22Rv1 (cell line): ENCODE measurements at regions not wholly inside any gene's neighbourhood (a gene's known extent, or its start where the extent isn't known, plus 50 kb on each side); places are given as distances from the start of the nearest gene placed in this dataset.

Experiments used
- ZFX ChIP-seq: fragments of 450-650 bp; IDR thresholded peaks from 2 replicates; pipeline ENCODE4 v1.6.1; 2017; ENCODE audit warnings: antibody characterized with exemption, borderline replicate concordance
- TF ChIP-seq, protein P1 (sequence below): fragments of 450-650 bp; IDR thresholded peaks from 2 replicates; pipeline ENCODE4 v1.5.1; 2017; ENCODE audit warnings: mild to moderate bottlenecking

DNA sequence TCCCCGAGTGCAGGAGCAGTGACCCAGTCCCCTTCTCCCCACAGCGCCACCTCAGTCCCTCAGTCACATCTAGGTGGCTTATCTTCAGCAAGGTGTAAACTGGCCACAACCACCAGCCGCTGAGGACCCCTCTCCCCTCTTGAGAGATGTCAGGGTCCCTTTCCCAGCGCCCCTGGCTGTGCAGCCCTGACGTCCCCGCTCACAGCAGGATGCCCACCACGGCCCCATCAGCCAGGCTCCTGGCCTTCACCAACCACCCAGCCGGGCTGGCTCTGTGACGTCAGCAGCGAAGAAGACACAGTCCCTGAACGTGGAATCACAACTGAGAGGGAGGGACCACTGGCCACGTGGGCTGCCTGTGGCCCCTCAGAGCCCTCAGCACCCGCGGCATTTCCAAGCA is 249.4 kb downstream of the NPHP4 start:
- TF ChIP-seq, protein P1, sequence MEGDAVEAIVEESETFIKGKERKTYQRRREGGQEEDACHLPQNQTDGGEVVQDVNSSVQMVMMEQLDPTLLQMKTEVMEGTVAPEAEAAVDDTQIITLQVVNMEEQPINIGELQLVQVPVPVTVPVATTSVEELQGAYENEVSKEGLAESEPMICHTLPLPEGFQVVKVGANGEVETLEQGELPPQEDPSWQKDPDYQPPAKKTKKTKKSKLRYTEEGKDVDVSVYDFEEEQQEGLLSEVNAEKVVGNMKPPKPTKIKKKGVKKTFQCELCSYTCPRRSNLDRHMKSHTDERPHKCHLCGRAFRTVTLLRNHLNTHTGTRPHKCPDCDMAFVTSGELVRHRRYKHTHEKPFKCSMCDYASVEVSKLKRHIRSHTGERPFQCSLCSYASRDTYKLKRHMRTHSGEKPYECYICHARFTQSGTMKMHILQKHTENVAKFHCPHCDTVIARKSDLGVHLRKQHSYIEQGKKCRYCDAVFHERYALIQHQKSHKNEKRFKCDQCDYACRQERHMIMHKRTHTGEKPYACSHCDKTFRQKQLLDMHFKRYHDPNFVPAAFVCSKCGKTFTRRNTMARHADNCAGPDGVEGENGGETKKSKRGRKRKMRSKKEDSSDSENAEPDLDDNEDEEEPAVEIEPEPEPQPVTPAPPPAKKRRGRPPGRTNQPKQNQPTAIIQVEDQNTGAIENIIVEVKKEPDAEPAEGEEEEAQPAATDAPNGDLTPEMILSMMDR, result no peak
- TF ChIP-seq ZFX, result no peak
